KBM-7 (cell line): ENCODE measurements at regions not wholly inside any gene's neighbourhood (a gene's known extent, or its start where the extent isn't known, plus 50 kb on each side); places are given as distances from the start of the nearest gene placed in this dataset.
A peak's percentile ranks its signal among the peaks of the same experiment; 100 is the strongest.
"Not testable (repeated sequence)": the region's sequence is repeated elsewhere in the genome, so short reads cannot be mapped to it uniquely, and the experiment has no call there.

Source experiments
- DNase-seq: peaks from one replicate; pipeline ENCODE4 v3.0.0-alpha.2; 2015
- in situ Hi-C: fragments of 300-500 bp; cut with MboI; formaldehyde crosslinking; loops from 2 replicates; pipeline ENCODE4 v1.14.3; 2020; ENCODE audit warnings: low sequenced_read_pairs, low pct_unique_long_range_greater_than_20kb, mixed read lengths

- peak; percentile 73 for DNase-seq
- in situ Hi-C loops = no loop called here
Measured at GRCh38 chr1:213564215-213564659, 423.5 kb upstream of the PROX1 start.

DNA sequence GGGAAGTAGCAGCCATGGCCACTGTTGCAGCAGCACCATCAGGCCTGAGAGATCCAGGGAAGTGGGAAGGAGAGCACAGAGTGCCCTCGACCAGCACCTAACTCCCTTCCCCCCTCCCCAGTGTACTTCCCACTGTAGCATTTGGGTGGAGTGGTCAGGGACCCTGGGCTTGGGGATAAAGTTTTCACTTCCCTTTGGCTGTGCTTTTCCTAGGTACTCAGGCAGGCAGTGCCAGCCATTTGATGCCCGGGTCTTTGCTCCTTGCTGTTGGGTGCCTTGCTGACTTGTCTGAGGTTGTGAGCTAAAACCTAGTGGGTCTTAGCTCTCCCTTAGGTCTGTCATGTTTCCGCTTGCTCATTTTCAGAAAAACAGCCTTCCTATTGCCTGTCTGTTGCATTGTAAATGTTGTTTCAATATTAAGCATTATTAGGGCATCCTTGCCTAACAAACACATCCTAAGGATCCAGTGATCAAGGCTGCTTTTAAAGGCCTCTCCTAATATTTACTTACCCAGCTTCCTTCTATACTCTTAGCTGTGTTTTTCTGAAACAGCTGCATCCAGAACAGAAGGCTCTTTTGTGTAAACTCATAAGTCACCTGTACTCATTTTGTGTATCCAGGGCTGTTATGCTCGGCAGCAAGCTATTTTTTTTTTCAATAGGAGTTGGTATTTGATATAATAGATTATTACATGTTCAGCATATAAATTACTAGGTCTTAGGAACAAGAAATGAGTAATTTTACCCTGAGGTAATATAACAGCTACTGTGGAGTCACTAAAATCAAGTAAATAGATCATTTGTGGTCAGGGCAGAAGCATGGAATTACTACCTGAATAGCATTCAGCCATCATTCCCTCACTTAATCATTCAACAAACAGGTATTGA, 418.6 kb upstream of the PROX1 start:
- in situ Hi-C loops = no loop called here
- no peak for DNase-seq

DNA sequence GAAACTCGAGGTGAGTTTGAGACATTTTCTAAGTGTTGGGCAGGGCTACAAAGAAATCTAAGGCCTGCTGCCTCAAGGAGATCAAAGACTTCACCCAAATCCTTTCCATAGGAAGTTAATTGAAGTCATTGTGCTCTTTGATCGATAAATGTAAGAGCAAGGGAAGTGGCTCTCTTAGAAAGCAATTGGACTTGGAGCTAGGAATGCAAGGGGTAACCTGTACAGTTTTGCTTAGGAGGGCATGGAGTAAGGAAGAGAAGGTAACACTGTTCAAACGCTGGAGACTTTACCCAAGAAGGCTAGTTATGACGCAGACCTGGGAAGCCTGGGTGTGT, 418.0 kb upstream of the PROX1 start:
- DNase-seq = no peak
- in situ Hi-C loops = no loop called here

DNA sequence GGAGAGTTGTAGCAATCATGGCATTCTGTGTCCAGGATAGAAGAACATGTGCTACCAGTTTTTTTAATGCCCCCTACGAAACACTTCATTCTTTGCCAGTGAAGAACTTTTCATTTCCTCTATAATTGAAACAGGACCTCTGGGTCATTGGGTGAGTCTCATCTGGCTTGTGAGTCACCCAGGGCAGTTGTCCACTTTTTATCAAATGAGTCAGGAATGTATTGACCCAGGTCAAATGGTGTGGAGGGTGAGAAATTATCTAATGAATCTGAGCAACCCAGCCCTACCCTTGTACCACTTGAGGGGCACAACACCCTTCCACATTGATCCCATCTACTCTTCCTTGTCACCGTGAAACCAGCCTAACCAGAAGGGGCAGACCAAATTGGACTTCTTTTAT, 417.3 kb upstream of the PROX1 start:
- no peak for DNase-seq
- in situ Hi-C loops = no loop called here

GRCh38 chr1:213571419-213571818, 416.4 kb upstream of the PROX1 start:
- no peak for DNase-seq
- in situ Hi-C loops = no loop called here

DNA sequence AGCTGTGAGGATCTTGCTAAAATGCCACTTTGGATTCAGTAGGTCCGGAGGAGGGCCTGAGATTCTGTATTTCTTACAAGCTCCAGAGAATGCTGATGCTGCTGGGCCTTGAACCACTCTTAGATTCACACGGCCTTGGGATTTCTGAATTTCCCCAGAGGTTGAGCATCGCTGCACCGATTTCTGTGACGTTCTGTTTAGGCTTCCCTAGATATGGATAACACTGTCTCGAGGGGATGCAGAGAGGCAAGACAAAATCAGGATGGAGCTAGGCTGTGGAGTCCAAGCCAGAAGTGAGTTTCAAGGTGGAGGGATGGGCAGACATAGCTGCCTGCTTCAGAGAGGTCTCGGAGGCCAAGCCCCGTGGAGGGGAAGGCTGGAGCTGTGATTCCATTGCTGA, 415.9 kb upstream of the PROX1 start:
- no peak for DNase-seq
- in situ Hi-C loops = no loop called here

DNA sequence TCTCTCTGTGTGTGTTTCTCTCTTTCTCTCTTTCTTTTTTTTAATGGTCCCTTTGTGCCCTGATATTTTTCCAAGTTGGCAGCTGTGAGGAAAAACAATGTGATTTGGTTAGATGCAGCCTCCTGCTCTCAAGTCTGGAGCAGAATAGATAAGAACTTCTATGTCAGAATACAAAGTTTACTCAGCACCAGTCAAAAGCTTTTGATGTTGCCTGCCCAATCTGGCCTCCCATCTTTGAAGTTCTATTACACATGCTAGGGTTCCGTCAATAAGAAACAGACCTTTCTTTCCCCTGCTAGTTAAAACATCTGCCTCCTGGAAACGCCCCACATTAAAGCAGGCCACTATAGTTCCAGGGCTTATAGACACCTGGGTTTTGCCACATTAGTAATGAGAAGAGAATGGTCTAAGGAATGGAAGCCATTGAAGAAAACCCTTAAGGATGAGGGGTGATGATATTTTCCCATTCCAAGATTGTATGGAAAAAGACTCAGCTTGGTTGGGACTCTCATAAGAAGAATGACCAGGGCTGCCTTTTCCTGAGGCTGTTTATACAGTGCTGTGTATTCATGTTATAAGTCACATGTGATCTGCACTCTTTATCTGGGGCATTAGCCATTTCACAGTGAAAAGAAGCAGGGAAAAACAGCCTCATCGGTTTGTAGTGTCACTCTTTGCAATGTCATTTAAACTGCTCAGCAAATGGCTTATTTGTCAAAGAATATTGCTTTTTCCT, 414.7 kb upstream of the PROX1 start:
- in situ Hi-C loops = no loop called here
- no peak for DNase-seq

- in situ Hi-C loops = no loop called here
- DNase-seq = no peak
Measured at GRCh38 chr1:213573648-213574009, 414.1 kb upstream of the PROX1 start.

DNA sequence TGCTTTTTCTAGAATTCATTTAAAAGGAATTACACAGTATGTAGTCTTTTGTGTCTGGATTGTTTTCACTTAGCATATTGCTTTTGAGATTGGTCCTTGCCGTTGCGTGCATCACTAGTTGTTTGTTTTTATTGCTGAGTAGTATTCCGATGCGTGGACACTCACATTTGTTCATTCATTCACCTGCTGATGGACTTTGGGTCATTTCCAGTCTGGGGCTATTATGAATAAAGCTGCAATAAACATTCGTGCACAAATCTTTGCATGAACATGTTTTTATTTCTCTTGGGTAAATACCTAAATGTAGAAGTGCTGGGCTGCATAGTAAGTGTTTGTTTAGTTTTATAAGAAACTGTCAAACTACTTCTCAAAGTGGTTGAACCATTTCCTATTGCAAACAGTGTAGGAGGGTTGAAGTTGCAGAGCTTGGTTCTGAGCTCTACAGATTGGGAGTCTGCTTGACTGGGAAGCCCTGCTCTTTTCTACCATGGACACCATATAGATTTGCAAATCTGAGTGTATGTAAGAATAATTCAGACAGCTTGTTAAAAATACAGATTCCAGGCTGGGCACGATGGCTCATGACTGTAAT, 404.7 kb upstream of the PROX1 start:
- in situ Hi-C loops = no loop called here
- DNase-seq = no peak

DNA sequence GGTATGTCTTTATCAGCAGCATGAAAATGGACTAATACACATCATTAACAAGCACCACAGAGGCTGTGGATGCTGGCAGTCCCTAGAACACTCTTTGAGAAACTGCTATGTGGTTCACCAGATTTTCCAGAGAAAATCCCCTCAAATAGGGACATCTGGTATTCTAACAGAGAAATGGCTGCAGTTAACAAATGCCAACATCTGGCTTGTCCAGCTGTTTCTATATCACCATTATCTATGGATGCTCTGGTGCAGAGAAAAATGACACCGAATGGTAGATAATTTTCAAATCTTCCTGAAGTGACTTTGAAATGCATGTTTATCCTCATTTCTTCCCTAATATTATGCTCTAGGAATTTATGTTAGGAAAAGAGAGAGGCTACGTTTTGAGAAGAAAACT, 403.5 kb upstream of the PROX1 start:
- in situ Hi-C loops = no loop called here
- no peak for DNase-seq

DNA sequence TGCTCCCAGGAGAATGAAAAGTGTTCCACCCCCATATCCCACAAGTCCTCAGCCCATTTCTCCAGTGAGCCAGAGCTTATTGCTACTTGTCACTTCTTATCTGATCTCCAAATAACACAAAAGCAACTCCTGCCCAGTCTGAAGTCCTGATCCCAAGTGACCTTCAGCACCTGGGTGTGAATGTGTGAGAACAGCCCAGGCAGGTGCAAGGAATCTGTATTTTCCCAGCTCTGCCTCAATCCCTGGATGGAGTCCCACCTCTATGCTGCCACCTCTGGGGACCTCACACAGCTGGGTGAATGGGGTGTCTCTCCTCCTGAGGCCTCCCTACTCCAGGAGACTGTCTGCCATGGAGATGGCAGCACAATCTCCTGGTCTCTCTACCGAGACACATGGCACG, 402.4 kb upstream of the PROX1 start:
- in situ Hi-C loops = no loop called here
- DNase-seq = no peak

- DNase-seq = no peak
- in situ Hi-C loops = no loop called here
Measured at GRCh38 chr1:213585959-213586586, 401.7 kb upstream of the PROX1 start.

DNA sequence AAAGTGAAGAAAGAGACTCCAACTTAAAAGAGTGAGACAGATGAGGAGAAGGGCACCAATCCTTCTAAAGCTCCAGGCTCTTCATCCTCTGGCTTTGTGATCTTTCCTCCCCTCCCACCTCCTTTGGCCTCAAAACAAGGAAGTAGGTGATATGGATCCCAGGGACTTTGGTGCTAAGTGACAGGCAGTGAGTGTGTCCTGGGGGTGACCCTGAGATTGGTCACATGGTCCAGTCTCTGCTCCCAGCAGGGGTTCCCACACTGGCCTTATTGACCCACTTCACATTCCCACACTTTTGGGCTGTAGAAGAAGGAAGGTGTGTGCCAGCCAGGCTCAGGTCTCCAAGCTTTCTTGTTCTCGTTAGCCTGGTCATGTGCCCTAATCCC, 401.2 kb upstream of the PROX1 start:
- DNase-seq = no peak
- in situ Hi-C loops = no loop called here

DNA sequence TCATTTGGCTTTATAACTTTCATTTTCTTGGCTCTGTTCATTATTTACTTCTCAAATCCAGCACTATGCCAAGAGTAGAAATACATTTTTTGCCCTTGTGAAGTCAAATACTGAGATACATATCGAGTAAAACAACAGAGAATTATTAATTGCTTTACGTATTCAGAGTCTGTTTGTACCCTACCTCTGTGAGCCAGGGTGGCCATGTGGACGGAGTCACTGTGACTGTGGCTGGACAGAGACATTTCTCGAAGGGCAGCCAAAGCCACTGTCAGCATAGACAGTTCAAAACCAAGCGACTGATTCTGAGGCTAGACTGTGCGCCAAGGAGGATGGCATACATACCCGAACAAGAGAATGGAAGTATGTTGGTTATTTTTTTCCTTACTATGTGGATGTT, 391.0 kb upstream of the PROX1 start:
- no peak for DNase-seq
- in situ Hi-C loops = no loop called here

GRCh38 chr1:213598263-213598662, 389.5 kb upstream of the PROX1 start:
- in situ Hi-C loops = no loop called here
- no peak for DNase-seq

DNA sequence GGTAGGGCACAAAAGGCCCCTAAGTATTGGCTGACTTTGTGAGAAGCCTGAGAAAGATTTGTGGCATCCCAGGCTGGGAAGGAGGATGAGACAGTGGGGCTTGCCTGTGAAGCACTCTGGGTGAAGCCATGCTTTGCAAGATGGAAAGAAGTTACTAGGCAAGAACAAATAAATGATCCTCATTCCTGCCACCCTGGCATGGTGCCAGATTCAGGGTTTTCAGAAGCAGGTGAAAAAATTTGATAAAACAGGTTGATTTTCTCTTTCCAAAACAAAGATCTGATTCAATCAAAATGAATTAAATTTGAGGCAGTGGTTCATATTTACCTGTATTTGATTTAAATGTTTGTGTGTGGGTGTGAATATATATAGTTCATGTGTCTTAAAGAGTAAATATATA, 386.9 kb upstream of the PROX1 start:
- peak; percentile 0 for DNase-seq
- in situ Hi-C loops = no loop called here

DNA sequence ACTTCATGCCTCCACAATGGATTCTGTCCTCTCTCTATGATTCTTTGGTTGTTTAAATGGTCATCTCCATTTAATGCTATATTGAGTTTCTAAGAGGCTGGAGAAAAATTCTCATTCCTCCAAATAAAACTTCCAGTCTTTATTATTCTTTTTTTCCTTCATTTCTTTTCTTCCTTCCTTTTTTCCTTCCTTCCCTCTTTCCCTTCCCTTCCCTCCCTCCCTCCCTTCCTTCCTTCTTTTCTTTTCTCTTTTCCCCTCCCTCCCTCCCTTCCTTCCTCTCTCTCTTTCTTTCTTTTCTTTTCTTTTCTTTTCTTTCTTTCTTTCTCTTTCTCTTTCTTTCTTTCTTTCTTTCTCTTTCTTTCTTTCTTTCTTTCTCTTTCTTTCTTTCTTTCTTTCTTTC, 386.1 kb upstream of the PROX1 start:
- in situ Hi-C loops = not testable (repeated sequence)

DNA sequence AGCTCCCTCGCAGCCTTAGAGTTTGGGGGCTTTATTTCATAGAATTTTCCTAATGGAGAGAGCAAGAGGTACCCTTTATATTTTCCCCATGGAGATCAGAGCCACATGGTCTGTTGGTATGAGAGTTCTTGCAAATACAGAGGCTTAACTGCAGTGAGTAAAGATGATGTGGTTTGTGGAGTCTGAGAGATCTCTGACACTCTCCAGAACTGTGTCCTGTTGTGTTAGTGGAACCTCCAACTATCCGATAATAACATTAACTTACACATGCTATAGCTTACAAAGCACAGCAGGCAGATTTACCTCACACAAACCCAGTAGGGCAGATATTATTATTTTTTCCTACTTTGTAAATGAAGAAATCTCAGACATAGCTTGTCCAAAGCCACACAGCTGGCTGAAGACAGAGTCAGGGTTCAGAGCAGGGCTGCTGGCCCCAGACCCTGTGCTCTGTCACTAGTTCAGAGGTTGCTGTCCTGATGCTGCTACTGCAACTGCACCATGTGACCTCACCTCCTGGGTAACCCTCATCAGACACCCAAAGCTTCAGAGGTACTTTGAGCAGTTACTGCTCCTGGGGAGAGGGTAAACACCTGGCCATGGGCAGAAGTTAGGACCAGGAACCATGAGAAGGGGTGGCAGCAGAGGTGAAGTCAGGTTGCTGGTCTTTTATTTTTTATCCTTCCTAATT, 384.8 kb upstream of the PROX1 start:
- DNase-seq = no peak
- in situ Hi-C loops = no loop called here

More for the DNA sequence above, 386.1 kb upstream of the PROX1 start:
- not testable (repeated sequence) for DNase-seq

DNA sequence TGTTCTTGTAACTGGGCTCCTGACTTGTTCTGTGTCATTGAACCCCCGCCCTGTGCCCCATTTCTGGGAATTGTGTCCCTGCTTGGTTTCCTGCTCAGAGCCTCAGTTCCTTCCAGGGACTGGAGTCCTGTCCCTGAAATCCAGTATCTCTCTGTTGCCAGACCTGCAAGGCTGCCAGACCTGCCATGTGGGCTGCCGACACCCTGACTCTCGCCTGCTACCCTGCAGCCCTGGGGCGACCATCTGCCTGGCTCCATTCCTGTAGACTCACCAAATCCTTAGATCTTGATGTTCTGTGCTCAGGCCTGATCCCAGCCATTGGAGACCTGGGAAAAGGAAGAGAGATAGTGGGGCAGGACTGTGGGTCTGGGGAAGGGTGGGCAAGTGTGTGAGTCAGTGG, 383.3 kb upstream of the PROX1 start:
- in situ Hi-C loops = no loop called here
- no peak for DNase-seq
